ENCODE measurements at regions not wholly inside any gene's neighbourhood (a gene's known extent, or its start where the extent isn't known, plus 50 kb on each side); places are given as distances from the start of the nearest gene placed in this dataset.

DNA sequence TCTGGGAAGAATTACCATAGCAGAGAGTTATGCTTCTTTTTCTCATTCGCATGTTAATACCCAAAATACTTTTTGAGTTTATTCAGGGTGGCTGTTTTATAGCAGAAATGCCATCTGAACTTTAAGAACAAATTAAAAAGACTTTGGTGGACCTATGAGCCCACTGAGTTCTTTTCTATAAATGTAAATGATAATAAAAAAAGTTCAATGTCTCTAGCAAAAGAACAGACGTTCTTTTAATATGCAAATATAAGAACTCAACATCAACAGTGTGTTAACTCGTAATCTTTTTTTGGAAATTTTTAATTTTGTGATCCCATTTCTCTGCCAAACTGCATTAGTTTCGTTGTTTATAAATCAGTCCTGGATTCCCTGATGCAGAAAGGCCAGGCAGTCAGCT is 1283.0 kb upstream of the NUDT12 start:
- TF ChIP-seq CTCF (conservative IDR thresholded peaks at IDR 0.05; ENCODE audit: low read depth, low read length) (no peak), POLR2A (IDR thresholded peaks at IDR 0.05; ENCODE audit: low read depth, low read length) (no peak), RCOR1 (IDR thresholded peaks at IDR 0.05; ENCODE audit: insufficient replicate concordance, low read length) (no peak), MXI1 (IDR thresholded peaks at IDR 0.05; ENCODE audit: borderline replicate concordance, low read depth, low read length) (no peak), NFE2L2 (IDR thresholded peaks at IDR 0.05; ENCODE audit: low read depth, low read length) (no peak), RAD21 (IDR thresholded peaks at IDR 0.05; ENCODE audit: low read length) (no peak)

All from IMR-90 (cell line).